Esophagus squamous epithelium (tissue), 5 donors: ENCODE measurements at regions not wholly inside any gene's neighbourhood (a gene's known extent, or its start where the extent isn't known, plus 50 kb on each side); places are given as distances from the start of the nearest gene placed in this dataset.

ENCODE experiments used
- DNase-seq: peaks from one replicate; lab custom pipeline; 2025; lab: John Stamatoyannopoulos, UW
- H3K27ac ChIP-seq, 4 donors: fragments of 200-600 bp; sonication (generic); one replicate each; pipeline ENCODE4 v1.5.1; 2016 to 2019; ENCODE audit warnings: mild to moderate bottlenecking in 1 of 4
- H3K27me3 ChIP-seq, 4 donors: fragments of 200-600 bp; sonication (generic); 1 replicate in 3 of 4; 2 replicates in 1 of 4; pipeline versions ENCODE4 v1.5.1 to v1.6.0; 2017 to 2021; ENCODE audit warnings: antibody characterized with exemption in 1 of 4
- H3K36me3 ChIP-seq, 3 donors: fragments of 200-600 bp; sonication (generic); one replicate each; pipeline ENCODE4 v1.5.1; 2016 to 2019
- H3K4me1 ChIP-seq, 3 donors: fragments of 200-600 bp; sonication (generic); one replicate each; pipeline ENCODE4 v1.5.1; 2017 to 2019
- H3K4me3 ChIP-seq, 4 donors: fragments of 200-600 bp; sonication (generic); 1 replicate in 3 of 4; 2 replicates in 1 of 4; pipeline ENCODE4 v1.5.1; 2016 to 2019; ENCODE audit warnings: mild to moderate bottlenecking in 2 of 4, moderate library complexity in 1 of 4
- H3K9me3 ChIP-seq, 3 donors: fragments of 200-600 bp; sonication (generic); one replicate each; pipeline ENCODE4 v1.5.1; 2016 to 2019
- CTCF ChIP-seq, 6 experiments: fragments of 450-650 bp in 4 of 6; fragments of 200-600 bp in 2 of 6; sonication (generic) in 2 of 6; IDR thresholded peaks; one replicate each; pipeline ENCODE4 v1.5.1; 2016 to 2019; ENCODE audit warnings: antibody characterized with exemption in 6 of 6, mild to moderate bottlenecking in 4 of 6, moderate library complexity in 4 of 6
- POLR2A ChIP-seq, 4 donors: fragments of 450-650 bp; IDR thresholded peaks; one replicate each; pipeline ENCODE4 v1.6.1; 2017; ENCODE audit warnings: antibody characterized with exemption in 4 of 4, mild to moderate bottlenecking in 4 of 4, moderate library complexity in 3 of 4
- WGBS, 2 donors: methylation state at CpG; one replicate each; pipeline ENCODE4 v1.1.5; 2018; 5-methylcytosine and 5-hydroxymethylcytosine counted together
- intact Hi-C: fragments of 100-400 bp; cut with DNase I; formaldehyde crosslinking; loops from one replicate; pipeline ENCODE4 v1.15.0; 2022
- donor health status: DM: yes; HTN: yes; CAD: no.

- no peak for TF ChIP-seq POLR2A (IDR thresholded peaks at IDR 0.05)
- TF ChIP-seq CTCF (IDR thresholded peaks at IDR 0.05) = no peak
- no peaks in the 10 kb centered on the region for H3K9me3 ChIP-seq
- WGBS, 2 donors = 68 to 77% methylated on average over 4 to 5 of the region's 5 CpGs
- peaks cover 0 to 27% (median 0%) of the 10 kb centered on the region in 4 donors for H3K27me3 ChIP-seq
- no peaks in the 10 kb centered on the region for H3K36me3 ChIP-seq
- intact Hi-C loops = no loop called here
- H3K27ac ChIP-seq = no peak overlapping the region
- no peak for DNase-seq
- H3K4me1 ChIP-seq = peaks cover 0 to 5% (median 0%) of the 10 kb centered on the region in 3 donors
- H3K4me3 ChIP-seq = no peak overlapping the region
Observed at GRCh38 chrX:104309169-104309568, 54.4 kb upstream of the ESX1 start.

GRCh38 chrX:104307341-104307740, 52.6 kb upstream of the ESX1 start:
- H3K27me3 ChIP-seq = peaks cover 0 to 15% (median 0%) of the 10 kb centered on the region in 4 donors
- no peaks in the 10 kb centered on the region for H3K9me3 ChIP-seq
- H3K4me3 ChIP-seq = no peak overlapping the region
- DNase-seq = no peak
- TF ChIP-seq CTCF (IDR thresholded peaks at IDR 0.05) (no peak), POLR2A (IDR thresholded peaks at IDR 0.05) (no peak)
- intact Hi-C loops = no loop called here
- WGBS, 2 donors = 45 to 58% methylated on average over 5 of the region's 5 CpGs
- H3K27ac ChIP-seq = no peak overlapping the region
- H3K36me3 ChIP-seq = no peaks in the 10 kb centered on the region
- peaks cover 0 to 5% (median 0%) of the 10 kb centered on the region in 3 donors for H3K4me1 ChIP-seq

GRCh38 chrX:104306180-104306579, 51.4 kb upstream of the ESX1 start:
- peaks cover 0 to 5% (median 0%) of the 10 kb centered on the region in 3 donors for H3K4me1 ChIP-seq
- intact Hi-C loops = no loop called here
- H3K36me3 ChIP-seq = no peaks in the 10 kb centered on the region
- H3K27ac ChIP-seq = no peak overlapping the region
- no peak for TF ChIP-seq POLR2A (IDR thresholded peaks at IDR 0.05)
- TF ChIP-seq CTCF (IDR thresholded peaks at IDR 0.05) = no peak
- H3K9me3 ChIP-seq = no peaks in the 10 kb centered on the region
- H3K4me3 ChIP-seq = no peak overlapping the region
- 81 to 95% methylated on average over 8 to 9 of the region's 9 CpGs for whole genome bisulfite sequencing, 2 donors
- DNase-seq = no peak
- H3K27me3 ChIP-seq = peaks cover 0 to 4% (median 0%) of the 10 kb centered on the region in 4 donors
